ENCODE measurements at regions not wholly inside any gene's neighbourhood (a gene's known extent, or its start where the extent isn't known, plus 50 kb on each side); places are given as distances from the start of the nearest gene placed in this dataset.

- DNase-seq: no peak
These were observed 496.7 kb downstream of the COG6 start for GRCh38 chr13:40152145-40152544.

GRCh38 chr13:40152922-40153321, 497.5 kb downstream of the COG6 start:
- DNase-seq: no peak

GRCh38 chr13:40153516-40153915, 498.1 kb downstream of the COG6 start:
- no peak for DNase-seq

DNA sequence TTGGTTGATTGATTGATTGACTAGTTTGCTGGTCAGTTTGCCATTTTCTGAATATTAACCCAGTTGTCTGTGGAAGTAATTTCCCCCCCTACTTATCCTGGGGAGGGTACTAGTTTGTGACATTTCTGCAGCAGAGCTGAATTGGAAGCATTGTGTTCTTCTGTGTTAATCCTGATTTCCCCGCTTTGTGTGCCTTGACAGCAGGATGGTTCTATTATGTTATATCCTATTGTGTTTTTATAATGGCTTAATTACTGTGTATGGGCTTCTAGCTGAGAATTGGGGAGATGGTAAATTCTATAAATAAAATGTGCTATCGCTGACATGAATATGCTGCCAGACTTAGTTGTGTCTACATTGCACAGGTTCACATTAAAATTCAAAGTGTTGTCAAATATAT, 499.7 kb downstream of the COG6 start:
- DNase-seq: no peak

DNA sequence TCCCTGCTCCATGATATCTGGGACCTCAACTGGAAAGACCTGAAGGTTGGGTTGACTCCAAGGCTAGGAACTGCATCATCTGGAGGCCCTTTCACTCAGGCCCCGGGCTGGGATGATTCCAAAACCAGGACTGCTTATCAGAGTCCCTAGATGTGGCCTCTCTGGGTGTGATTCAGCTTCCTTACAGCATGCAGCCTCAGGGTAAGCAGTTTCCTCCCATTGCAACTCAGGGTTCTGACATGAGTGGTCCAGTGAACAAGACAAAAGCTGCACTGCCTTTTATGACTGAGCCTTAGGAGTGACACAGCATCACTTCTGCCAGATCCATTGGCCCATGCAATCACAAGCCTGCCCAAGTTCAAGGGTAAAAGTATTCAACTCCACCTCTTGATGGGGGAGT, 502.8 kb downstream of the COG6 start:
- no peak for DNase-seq

- DNase-seq: no peak
These were observed 503.3 kb downstream of the COG6 start for GRCh38 chr13:40158757-40159156.

DNA sequence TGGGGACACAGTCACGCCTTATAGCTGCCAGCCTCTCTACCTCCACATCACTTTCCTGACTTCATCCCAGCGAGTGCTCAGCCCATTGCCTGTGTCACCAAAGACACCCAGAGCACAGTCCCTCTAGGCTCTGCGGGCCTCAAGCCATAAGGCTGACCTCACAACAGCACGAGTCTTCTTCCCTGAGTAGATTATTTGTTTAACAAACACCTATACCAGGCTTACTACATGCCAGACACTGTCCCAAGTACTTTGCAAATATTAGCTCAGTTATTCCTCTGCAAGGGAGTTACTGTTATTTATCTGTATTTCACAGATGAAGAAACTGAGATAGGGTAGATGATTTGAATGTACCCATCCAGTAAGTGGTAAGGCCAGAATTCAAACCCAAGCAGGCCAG, 504.3 kb downstream of the COG6 start:
- no peak for DNase-seq

DNA sequence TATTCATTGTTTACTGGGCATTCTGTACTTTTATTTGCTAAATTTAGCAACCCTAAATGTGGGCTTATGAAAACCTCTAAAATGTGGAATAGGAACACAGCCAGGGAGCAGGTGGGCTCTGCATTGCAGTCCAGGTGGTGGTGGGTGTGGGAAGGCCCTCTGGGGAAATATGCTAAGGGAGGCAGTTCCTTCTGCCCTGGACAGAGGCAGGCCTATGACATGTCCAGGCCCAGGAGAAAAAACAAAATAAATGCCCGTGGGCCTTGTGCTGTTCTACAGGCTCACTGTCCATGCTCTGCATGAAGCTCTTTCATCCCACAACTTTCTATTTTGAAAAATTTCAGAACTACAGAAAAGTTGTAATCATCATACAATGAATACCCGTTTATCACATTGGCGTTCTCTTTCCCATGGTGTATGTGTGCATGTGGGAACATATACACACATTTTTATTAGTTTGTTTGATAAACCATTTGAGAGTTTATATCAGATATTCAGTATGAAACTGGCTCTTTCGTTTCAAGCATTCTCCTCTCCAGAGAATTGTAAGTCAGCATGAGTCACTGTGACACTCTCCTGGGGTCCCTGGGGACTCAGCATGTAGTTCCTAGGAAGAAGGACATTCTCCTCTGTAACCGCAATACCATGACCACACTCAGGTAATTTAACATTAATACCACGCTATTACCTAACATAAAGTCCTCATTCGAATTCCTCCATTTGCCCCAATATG, 505.3 kb downstream of the COG6 start:
- DNase-seq: no peak

DNA sequence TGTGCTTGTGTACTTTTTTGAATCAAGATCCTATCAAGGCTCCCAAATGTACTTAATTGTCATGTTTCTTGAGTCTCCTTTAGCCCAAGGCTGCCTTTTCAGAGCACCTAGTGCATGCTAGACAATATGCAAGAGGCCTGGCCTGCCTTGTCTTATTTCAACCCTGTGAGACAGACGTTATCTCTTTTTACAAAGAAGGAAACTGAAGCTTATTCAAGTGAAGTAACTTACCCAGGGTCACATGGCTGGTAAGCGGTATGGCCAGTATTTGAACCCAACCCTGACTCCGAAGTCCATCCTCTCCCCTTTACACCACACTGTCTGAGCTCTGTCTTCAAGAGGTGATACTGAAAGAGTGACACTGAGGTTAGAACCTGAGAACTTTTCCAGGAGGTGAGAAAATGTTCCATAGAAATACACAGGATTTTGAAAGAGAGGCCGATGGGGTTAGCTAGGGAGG, 505.1 kb downstream of the FOXO1 start:
- DNase-seq: no peak

- DNase-seq: no peak
These were observed 504.5 kb downstream of the FOXO1 start for GRCh38 chr13:40161931-40162330.

DNA sequence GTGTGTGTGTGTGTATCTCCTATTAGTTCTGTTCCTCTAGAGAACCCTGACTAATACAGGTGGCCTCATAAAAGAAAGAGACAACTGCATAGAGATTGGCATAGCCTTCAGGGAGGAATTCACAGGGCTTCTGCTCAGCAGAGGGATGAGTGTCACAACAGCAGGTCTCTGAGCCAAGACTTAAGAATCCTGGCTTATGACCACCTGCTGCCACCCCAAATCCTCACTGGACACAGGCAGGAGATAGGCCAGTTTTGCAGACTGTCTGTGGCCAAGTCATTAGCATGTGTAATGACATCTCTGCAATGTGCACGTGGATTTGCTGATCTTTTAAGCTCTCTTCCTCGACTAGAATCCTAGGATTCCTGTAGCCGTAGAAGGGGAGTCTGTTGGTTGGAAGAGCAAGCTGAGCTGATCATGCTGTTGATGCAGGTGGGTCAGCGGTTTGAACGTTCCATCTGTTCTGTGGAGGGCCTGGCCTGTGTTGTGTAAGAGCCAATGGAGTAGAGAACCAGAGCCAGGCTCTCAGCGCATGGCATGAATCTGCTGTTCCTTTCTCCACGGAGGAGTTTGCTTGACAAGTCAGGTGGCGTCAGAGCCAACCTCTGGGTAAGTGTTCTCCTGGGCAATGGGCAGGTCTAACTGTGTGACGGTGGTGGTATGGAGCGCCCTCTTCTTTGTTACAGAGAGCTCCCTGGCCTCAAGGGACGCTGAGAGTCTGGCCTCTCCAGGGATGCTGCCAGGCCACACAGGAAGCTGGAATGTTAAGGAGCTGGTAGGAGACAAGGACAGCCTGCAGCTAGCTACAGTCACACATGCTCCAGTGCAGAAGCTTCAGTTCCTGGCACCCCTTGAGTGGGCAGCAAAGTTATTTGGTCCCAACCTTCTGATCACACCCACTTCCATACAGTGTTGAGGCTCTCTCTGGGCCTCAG, 503.1 kb downstream of the FOXO1 start:
- no peak for DNase-seq

DNA sequence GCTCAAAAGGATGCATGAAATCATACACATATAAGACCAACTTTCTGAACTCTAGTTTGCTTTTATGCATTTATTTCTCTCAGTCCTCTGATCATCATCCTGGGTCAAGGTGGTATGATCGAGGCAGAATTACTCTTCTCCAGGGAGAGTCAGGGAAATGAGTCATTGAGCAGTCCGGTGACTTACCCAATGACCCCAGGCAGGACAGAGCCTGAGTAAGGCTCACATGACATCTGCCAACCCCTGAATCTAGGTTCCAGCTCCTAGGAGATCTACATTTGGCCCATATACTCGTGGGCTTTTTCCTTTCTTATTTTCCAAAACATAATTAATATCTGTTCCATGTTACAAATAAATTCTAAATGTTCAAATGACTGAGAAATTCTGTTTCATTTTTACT, 502.3 kb downstream of the FOXO1 start:
- DNase-seq: no peak

DNA sequence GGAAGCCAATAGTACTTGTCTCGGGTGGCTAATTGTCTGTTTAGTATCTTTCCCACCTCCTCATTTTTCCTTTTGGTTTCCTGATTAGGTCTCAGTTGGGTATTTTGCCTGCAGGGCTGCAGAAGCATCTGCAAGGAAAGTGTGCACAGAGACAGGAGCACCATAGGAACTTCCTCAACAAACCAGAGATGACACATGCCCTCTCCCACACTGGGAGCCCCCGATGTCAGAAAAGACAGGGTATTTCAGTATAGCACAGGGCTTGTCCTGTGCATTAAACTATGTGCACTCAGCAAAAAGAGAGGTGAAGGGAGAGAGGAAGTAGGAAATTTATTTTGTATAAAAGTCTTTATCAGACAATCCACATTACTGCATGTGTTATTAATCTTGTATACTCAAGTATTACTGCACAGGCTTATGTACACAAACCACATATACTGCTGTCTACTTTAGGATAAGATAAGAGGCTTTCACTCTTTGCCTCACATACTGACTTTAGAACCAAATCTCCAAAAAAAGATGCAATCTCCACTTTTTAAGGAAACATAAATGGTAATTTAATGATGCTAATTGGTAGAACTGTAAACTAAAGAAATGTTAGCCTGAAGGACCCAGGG, 501.0 kb downstream of the FOXO1 start:
- DNase-seq: no peak

DNA sequence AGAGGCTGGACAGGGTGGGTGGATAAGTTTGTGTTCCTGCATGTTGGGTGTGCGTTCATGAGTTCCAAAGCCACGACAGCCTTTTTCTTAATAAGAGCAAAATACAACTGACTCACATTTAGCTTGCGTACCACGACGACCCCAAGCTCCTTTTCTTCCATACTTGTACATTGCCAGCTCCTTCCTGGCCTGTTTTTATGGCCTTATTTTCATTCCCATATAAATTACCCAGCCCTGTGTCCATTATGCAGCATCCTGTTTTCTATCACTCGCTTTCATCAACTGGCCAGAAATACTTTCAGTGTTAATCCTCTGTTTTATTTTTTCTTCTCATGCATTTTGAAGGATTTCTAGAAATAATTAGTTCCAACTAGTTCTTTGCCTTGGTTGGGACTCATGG, 499.1 kb downstream of the FOXO1 start:
- DNase-seq: no peak

DNA sequence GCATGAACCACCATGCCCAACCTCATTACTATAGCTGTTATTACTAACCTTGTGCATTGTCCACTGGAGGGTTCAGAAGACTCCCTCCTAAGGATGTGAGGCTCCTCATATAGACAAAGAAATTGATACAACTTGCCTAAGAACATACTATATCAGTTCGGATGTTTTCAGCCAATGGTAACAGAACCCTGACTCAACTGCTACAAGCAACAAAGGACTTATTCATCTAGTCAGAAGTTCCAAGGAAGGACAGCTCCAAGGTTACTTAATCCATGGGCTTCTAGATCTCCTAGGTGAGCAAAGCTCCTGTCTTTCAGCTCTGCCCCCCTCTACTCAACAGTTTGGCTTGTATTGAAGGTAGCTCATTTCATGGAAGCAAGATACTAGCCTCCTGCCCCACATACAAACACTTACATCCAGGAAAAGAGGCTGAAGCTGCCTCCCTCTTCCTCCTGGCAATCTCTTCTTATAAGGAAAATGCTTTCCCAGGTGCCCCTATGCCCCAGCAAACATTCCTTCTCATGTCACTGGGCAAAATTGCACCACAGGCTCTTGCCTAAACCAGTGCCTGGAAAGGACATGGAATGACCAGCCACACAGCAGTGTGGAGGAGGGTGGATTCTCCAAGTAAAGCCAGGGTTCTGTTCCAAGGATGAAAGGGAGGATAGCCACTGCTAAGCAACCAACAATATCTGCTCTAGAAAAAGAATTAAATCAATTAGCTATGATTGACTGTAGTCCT, 497.8 kb downstream of the FOXO1 start:
- no peak for DNase-seq

DNA sequence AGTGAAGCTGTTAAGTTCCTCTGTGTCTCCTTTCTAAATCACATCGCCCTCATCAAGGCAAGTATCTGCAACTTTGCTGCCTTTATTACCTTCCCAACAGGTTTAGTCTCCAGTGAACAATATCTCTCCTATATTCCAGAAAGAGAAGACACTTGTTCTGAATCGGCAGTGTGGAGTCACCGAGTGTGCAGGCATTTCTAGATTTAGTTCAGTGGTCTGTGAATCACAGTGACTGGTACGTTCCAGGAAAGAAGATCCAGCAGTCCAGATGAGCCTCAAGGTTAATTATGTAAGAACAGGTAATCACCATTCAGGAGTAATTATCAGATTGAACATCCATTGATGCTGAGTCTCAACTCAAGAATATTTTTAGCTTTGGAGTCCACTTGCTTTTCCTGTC, 497.0 kb downstream of the FOXO1 start:
- DNase-seq: no peak

GRCh38 chr13:40170091-40170490, 496.4 kb downstream of the FOXO1 start:
- no peak for DNase-seq

DNA sequence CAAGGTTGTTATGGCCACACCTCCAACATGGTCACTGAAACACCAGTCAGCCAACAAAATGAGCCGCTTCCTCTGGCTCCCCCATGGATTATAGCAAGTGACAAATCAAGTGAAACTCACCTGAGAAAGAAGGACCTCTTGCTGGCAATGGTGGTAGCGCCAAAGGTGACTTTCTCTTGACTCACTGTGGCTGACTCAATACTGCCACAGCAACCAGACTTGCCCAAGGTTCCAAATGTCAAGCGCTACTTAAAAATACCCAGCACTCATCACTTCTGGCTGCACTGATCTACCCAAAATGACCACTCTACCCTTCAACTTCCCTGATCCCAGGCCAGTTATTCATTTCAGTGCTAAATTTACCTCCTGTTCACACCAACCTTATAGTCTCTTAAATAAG, 495.5 kb downstream of the FOXO1 start:
- no peak for DNase-seq

DNA sequence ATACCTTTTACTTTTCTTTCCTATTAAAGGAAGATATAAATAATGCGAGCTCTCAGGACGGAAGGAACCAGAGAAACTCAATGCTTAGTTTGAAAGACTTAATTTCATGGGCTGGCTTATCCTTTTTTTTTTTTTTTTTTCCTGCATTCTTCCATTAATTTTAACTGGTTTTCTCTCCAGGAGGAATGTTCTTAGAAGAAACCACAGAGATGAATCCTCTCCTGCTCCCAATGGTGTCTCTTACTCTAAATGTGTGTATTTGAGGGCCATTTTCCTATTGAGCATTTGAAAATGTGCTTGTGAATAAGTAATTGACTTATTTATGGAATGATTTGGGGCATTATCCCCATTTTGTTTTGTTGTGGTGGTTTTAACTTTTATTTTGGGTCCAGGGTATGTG, 494.9 kb downstream of the FOXO1 start:
- DNase-seq: no peak

- DNase-seq: no peak
These were observed 494.3 kb downstream of the FOXO1 start for GRCh38 chr13:40172149-40172591.

- DNase-seq: no peak
These were observed 493.6 kb downstream of the FOXO1 start for GRCh38 chr13:40172878-40173277.

DNA sequence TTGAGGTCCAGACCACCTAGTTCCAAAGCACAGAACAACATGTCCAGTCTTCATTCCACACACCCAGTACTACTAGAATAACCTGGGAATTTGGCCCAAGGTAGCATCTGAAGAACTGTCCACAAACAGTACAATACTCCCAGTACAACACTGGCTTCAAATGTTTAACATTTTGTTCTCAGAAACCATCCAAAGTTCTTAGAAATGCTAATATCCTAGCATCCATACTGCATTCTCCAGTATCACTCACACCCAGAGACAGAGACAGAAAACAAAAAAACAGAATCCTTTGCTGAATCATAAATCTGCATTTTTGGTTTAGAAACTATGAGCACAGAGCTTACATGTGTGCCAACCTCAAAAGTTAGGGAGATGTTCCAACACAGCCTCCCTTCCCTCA, 490.8 kb downstream of the FOXO1 start:
- no peak for DNase-seq

DNA sequence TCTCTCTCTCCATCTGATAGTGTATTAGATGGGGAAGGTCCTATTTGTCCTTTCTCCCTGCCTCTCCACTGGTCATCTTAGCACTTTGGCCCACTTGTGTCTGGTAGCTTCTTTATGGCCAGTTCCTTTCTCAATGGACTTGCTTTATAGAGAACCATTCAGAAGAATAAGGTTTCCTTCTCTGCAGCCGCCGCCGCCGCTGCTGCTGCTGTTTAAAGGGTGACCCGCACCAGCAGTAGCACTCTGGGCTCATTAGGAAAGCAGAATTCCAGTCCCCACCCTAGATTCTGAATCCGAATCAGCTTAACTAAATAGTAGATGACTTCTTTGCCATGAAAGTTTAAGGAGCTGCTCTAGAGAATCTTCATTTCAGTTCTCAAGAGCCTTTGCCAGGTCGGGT, 490.2 kb downstream of the FOXO1 start:
- DNase-seq: no peak

Data from NCI-H1436 treated with DMSO at 0.1 percent for 48 hours (cell line).